Activated T-cell treated with anti-CD3 and anti-CD28 coated beads, Interleukin-2, amount 50 U/mL, for 72 hours (primary cell): ENCODE measurements at regions not wholly inside any gene's neighbourhood (a gene's known extent, or its start where the extent isn't known, plus 50 kb on each side); places are given as distances from the start of the nearest gene placed in this dataset.

Source experiments
- ATAC-seq, 2 donors: fragments of 150-1000 bp; cut with Tn5 transposase; replicated peaks in 1 of 2; 2 replicates each; pipeline ENCODE4 v1.10.0; 2021; ENCODE audit warnings: moderate library complexity in 2 of 2, mild to moderate bottlenecking in 1 of 2
- DNase-seq, 2 donors: peaks; one replicate each; pipeline ENCODE4 v3.0.0; 2021 to 2022; ENCODE audit warnings: mixed read lengths in 1 of 2
- H3K27ac Mint-ChIP-seq: one replicate; pipeline ENCODE4 v1.8.0; 2022; ENCODE audit warnings: mild to moderate bottlenecking, moderate library complexity, mixed read lengths
- H3K27me3 Mint-ChIP-seq: one replicate; pipeline ENCODE4 v1.8.0; 2022; ENCODE audit warnings: low read depth, mixed read lengths
- H3K36me3 Mint-ChIP-seq, 2 donors: one replicate each; pipeline ENCODE4 v1.8.0; 2022; ENCODE audit warnings: mixed read lengths in 2 of 2, mild to moderate bottlenecking in 1 of 2; ENCODE audit not compliant: insufficient read depth in 2 of 2
- H3K4me1 Mint-ChIP-seq: one replicate; pipeline ENCODE4 v1.8.0; 2022; ENCODE audit warnings: low read depth, mixed read lengths
- H3K4me3 Mint-ChIP-seq, 2 donors: one replicate each; pipeline ENCODE4 v1.8.0; 2022; ENCODE audit warnings: mild to moderate bottlenecking in 2 of 2, mixed read lengths in 2 of 2, moderate library complexity in 2 of 2
- H3K9me3 Mint-ChIP-seq, 2 donors: one replicate each; pipeline ENCODE4 v1.8.0; 2022; ENCODE audit warnings: mixed read lengths in 2 of 2

GRCh38 chr9:108133680-108134079 is 644.1 kb upstream of the KLF4 start:
- Mint-ChIP-seq H3K36me3 (no peaks in the 10 kb centered on the region), H3K9me3 (peaks cover 3 to 5% of the 10 kb centered on the region in 2 donors), H3K4me1 (no peaks in the 10 kb centered on the region), H3K27ac (no peak overlapping the region), H3K4me3 (no peak overlapping the region), H3K27me3 (no peaks in the 10 kb centered on the region)
- ATAC-seq (no peak), DNase-seq (no peak)

GRCh38 chr9:108133101-108133500 is 643.5 kb upstream of the KLF4 start:
- Mint-ChIP-seq H3K9me3 (peaks cover 2 to 5% of the 10 kb centered on the region in 2 donors), H3K4me1 (no peaks in the 10 kb centered on the region), H3K27ac (no peak overlapping the region), H3K4me3 (no peak overlapping the region), H3K27me3 (no peaks in the 10 kb centered on the region), H3K36me3 (no peaks in the 10 kb centered on the region)
- ATAC-seq (no peak), DNase-seq (no peak)

DNA sequence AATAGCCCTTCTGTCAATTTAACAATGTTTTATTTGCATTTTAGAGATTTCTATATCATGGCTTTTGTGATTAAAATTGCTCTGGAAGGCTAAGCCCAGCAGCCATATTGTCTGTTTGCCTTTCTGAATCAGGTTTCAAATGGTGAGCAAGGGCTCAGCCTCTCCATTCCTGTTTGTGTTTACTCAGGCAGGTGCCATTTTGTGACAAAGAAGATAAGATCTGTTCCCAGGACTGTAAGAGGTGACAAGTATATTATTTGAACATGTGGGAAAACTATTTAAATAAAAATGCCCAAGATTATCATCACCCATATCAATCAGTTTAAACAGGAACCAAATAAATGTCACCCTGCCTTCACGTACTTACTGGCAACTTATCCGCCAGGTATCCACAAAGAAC is 641.3 kb upstream of the KLF4 start:
- Mint-ChIP-seq H3K27me3 (no peaks in the 10 kb centered on the region), H3K9me3 (peaks cover 2 to 3% of the 10 kb centered on the region in 2 donors), H3K27ac (no peak overlapping the region), H3K36me3 (no peaks in the 10 kb centered on the region), H3K4me1 (no peaks in the 10 kb centered on the region), H3K4me3 (no peak overlapping the region)
- no peak for DNase-seq
- ATAC-seq, result no peak

- H3K27me3 Mint-ChIP-seq, result no peaks in the 10 kb centered on the region
- H3K4me3 Mint-ChIP-seq, result no peak overlapping the region
- H3K9me3 Mint-ChIP-seq, result peaks cover 0 to 4% of the 10 kb centered on the region in 2 donors
- no peaks in the 10 kb centered on the region for H3K4me1 Mint-ChIP-seq
- no peak overlapping the region for H3K27ac Mint-ChIP-seq
- H3K36me3 Mint-ChIP-seq, result no peaks in the 10 kb centered on the region
- no peak for DNase-seq
- no peak for ATAC-seq
Observed at GRCh38 chr9:108125625-108126024, 636.1 kb upstream of the KLF4 start.

DNA sequence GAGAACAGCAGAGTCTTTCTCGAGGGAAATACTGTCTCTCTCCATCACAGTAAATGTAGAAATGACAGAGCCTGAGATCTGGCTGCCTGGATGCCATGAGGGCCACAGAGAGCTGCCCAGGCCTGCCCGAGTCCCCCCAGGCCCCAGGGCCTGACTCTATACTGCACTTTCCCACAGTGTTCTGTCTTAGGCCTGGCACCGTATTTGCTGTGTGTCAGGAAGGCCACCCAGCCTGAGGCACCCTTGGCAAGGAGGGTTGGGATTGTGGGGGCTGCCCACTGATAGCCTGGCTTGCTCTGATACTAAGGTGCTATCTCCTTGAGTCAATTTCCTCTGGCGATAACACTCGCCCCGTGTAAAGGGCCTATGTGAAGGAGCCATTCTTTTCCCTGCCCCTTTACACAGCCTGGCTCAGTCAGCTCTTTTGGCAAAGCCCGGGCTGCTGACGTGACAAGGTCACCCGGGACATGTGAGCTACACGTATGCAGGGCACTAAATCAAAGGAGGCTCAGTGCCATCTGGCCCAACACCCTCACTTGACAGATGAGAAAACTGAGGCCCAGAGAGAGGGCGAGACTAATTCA is 630.1 kb upstream of the KLF4 start:
- no peak overlapping the region for H3K4me3 Mint-ChIP-seq
- H3K27me3 Mint-ChIP-seq, result no peaks in the 10 kb centered on the region
- H3K27ac Mint-ChIP-seq, result no peak overlapping the region
- H3K9me3 Mint-ChIP-seq, result peaks cover 0 to 4% of the 10 kb centered on the region in 2 donors
- DNase-seq (no peak), ATAC-seq (no peak)
- no peaks in the 10 kb centered on the region for H3K36me3 Mint-ChIP-seq
- no peaks in the 10 kb centered on the region for H3K4me1 Mint-ChIP-seq

GRCh38 chr9:108117795-108118194 is 628.2 kb upstream of the KLF4 start:
- DNase-seq (no peak), ATAC-seq (no peak)
- H3K36me3 Mint-ChIP-seq, result no peaks in the 10 kb centered on the region
- no peak overlapping the region for H3K4me3 Mint-ChIP-seq
- no peaks in the 10 kb centered on the region for H3K27me3 Mint-ChIP-seq
- H3K4me1 Mint-ChIP-seq, result no peaks in the 10 kb centered on the region
- no peak overlapping the region for H3K27ac Mint-ChIP-seq
- no peaks in the 10 kb centered on the region for H3K9me3 Mint-ChIP-seq

DNA sequence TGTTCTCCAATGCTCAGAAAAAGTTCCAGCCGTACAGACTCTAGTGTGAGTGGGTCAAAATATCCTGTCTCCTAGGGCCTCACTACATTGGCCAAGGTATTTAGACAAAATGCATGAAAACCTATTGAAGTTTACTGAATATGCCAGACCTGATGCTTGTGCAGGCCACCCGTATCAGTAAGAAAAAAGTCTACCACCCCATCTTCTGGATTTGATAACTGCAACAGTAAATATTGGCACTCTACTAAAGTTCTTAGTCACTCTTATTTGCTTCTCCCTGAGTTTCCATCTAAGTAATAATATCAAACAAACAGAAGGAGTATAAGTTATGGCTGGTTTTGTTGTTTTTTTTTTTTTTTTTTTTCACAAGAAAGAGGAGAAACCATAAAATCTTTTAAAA is 627.7 kb upstream of the KLF4 start:
- Mint-ChIP-seq H3K27ac (no peak overlapping the region), H3K4me1 (no peaks in the 10 kb centered on the region), H3K27me3 (no peaks in the 10 kb centered on the region), H3K4me3 (no peak overlapping the region), H3K36me3 (no peaks in the 10 kb centered on the region), H3K9me3 (no peaks in the 10 kb centered on the region)
- DNase-seq, result no peak
- no peak for ATAC-seq

DNA sequence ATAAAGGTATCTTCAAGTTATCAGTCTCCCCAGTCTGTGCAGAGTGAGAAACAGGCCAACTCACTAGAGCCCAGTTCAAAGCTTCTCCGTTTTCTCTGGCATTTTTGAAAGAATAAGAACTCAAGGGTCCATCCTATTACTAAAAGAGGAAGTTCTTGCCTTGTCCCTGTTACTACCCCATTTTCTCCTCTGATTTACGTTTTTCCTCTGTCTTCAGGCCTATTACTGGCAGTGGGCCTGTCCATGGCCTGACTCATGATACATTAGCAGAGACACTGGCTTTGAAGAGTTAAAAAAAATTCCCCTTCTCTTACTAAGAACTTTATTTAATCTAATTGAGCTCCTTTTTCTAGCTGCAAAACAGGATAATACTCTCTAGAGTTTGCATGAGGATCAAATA is 624.0 kb upstream of the KLF4 start:
- DNase-seq (no peak), ATAC-seq (no peak)
- H3K27ac Mint-ChIP-seq, result no peak overlapping the region
- H3K4me3 Mint-ChIP-seq, result no peak overlapping the region
- no peaks in the 10 kb centered on the region for H3K4me1 Mint-ChIP-seq
- H3K9me3 Mint-ChIP-seq, result peaks cover 0 to 4% of the 10 kb centered on the region in 2 donors
- peaks cover 0 to 2% of the 10 kb centered on the region in 2 donors for H3K36me3 Mint-ChIP-seq
- H3K27me3 Mint-ChIP-seq, result no peaks in the 10 kb centered on the region

DNA sequence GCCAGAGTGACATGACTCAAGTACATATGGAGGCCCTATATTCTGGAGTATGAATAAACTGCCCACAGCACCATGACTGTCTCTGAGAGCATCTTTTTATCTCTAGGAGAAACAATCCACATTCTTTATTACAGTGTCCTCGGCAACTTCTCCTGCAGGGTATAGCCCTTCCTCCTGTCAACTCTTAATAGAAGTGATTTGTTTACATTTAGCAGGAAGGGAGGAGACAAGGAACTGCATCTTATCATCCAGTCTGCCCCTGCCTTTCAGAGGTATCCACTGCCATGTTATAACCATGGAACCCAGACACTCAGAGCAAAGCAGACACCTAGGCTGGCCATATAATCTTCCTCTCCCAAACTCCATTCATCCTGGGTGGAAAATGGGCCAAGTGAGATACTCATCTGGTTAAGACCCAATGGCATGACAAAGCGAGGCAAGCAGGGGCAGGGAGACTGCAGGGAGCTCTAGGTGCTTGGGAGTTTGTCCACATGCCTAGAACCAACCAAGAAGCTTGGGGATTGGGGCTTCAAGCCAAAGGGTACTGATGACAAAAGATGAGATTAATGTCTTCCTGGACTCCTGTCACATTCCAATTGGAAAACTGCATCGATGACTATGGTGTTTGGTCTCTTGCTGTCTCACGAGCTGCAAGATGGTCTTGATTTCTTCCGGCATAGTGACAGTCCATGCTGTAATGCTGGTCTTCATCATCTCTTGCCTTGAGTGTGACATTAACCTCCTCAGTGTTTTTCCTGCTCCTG is 620.5 kb upstream of the KLF4 start:
- no peak for ATAC-seq
- H3K9me3 Mint-ChIP-seq, result peaks cover 0 to 4% of the 10 kb centered on the region in 2 donors
- H3K4me1 Mint-ChIP-seq, result no peaks in the 10 kb centered on the region

GRCh38 chr9:108108852-108109448 is 619.4 kb upstream of the KLF4 start:
- Mint-ChIP-seq H3K4me1 (no peaks in the 10 kb centered on the region), H3K27me3 (no peaks in the 10 kb centered on the region), H3K9me3 (peaks cover 0 to 4% of the 10 kb centered on the region in 2 donors), H3K36me3 (peaks cover 0 to 2% of the 10 kb centered on the region in 2 donors), H3K4me3 (no peak overlapping the region), H3K27ac (no peak overlapping the region)
- ATAC-seq (no peak), DNase-seq (no peak)

More for the DNA sequence above, 620.5 kb upstream of the KLF4 start:
- Mint-ChIP-seq H3K36me3 (peaks cover 0 to 2% of the 10 kb centered on the region in 2 donors), H3K4me3 (no peak overlapping the region), H3K27me3 (no peaks in the 10 kb centered on the region), H3K27ac (no peak overlapping the region)
- DNase-seq, result no peak

DNA sequence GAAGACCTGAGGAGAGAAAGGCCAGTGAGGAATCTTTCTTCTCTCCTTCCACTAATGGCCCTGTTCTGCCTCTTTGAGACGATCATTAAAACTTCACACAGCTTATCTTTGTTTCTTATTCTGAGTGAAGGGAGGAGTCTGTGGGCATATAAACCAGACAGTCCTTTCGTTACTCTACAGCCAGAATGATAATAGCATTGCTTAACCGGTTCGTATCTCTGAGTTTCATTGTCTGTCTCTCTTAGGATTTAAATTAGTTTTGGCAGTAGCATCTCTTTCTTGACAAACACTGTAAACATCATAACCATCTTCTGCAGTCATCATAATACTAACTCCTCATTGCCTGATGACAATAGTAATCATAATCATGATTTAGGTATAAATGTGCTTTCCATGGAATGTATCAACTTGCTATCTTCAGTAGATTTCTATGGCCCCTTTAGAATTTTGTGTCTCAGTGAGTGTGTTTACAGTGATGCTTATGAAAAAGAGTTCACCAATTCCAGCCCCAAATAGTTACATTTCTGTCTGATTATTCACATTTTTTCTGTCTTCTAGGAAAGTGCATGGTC is 618.8 kb upstream of the KLF4 start:
- H3K4me3 Mint-ChIP-seq, result no peak overlapping the region
- H3K9me3 Mint-ChIP-seq, result peaks cover 0 to 4% of the 10 kb centered on the region in 2 donors
- no peak overlapping the region for H3K27ac Mint-ChIP-seq
- DNase-seq (no peak), ATAC-seq (no peak)
- peaks cover 0 to 2% of the 10 kb centered on the region in 2 donors for H3K36me3 Mint-ChIP-seq
- no peaks in the 10 kb centered on the region for H3K27me3 Mint-ChIP-seq
- H3K4me1 Mint-ChIP-seq, result no peaks in the 10 kb centered on the region

- peaks cover 0 to 2% of the 10 kb centered on the region in 2 donors for H3K36me3 Mint-ChIP-seq
- no peak overlapping the region for H3K27ac Mint-ChIP-seq
- H3K9me3 Mint-ChIP-seq, result peaks cover under 1 to 5% of the 10 kb centered on the region in 2 donors
- DNase-seq (no peak), ATAC-seq (no peak)
- no peak overlapping the region for H3K4me3 Mint-ChIP-seq
- no peaks in the 10 kb centered on the region for H3K4me1 Mint-ChIP-seq
- no peaks in the 10 kb centered on the region for H3K27me3 Mint-ChIP-seq
Observed at GRCh38 chr9:108105885-108106284, 616.3 kb upstream of the KLF4 start.

GRCh38 chr9:108104991-108105390 is 615.4 kb upstream of the KLF4 start:
- Mint-ChIP-seq H3K9me3 (peaks cover 5 to 6% of the 10 kb centered on the region in 2 donors), H3K4me3 (no peak overlapping the region), H3K27me3 (no peaks in the 10 kb centered on the region), H3K27ac (no peak overlapping the region), H3K36me3 (no peaks in the 10 kb centered on the region), H3K4me1 (no peaks in the 10 kb centered on the region)
- ATAC-seq (no peak), DNase-seq (no peak)
